Mesenchymal stem cell (in vitro differentiated cells and primary cell): ENCODE measurements at regions not wholly inside any gene's neighbourhood (a gene's known extent, or its start where the extent isn't known, plus 50 kb on each side); places are given as distances from the start of the nearest gene placed in this dataset.

Source experiments
- DNase-seq: peaks from one replicate; pipeline ENCODE4 v3.0.0-alpha.2; 2013
- H2AFZ ChIP-seq: one replicate; pipeline ENCODE4 v1.6.1; 2013; ENCODE audit warnings: low read depth, mild to moderate bottlenecking, control low read depth, inconsistent platforms, low read length, moderate library complexity
- H2AK5ac ChIP-seq: 2 replicates; pipeline ENCODE4 v1.6.1; 2013; ENCODE audit warnings: low read length, moderate library complexity, mild to moderate bottlenecking, inconsistent platforms; ENCODE audit not compliant: severe bottlenecking
- H2BK120ac ChIP-seq: one replicate; pipeline ENCODE4 v1.6.1; 2013; ENCODE audit warnings: low read depth, mild to moderate bottlenecking, inconsistent platforms, low read length, moderate library complexity
- H2BK12ac ChIP-seq, 2 experiments: one replicate each; pipeline ENCODE4 v1.6.1; 2013; ENCODE audit warnings: inconsistent platforms in 2 of 2, low read length in 2 of 2, mild to moderate bottlenecking in 2 of 2, moderate library complexity in 2 of 2, control low read depth in 1 of 2
- H2BK15ac ChIP-seq: one replicate; pipeline ENCODE4 v1.6.1; 2013; ENCODE audit warnings: mild to moderate bottlenecking, low read depth, inconsistent platforms; ENCODE audit not compliant: poor library complexity, severe bottlenecking
- H2BK5ac ChIP-seq: 2 replicates; pipeline ENCODE4 v1.6.1; 2013; ENCODE audit warnings: low read depth, mild to moderate bottlenecking, low read length, control low read depth, inconsistent platforms; ENCODE audit not compliant: poor library complexity, severe bottlenecking
- H3K14ac ChIP-seq, 2 experiments: one replicate each; pipeline ENCODE4 v1.6.1; 2013; ENCODE audit warnings: inconsistent platforms in 2 of 2, low read length in 2 of 2, control low read depth in 1 of 2, mild to moderate bottlenecking in 1 of 2, moderate library complexity in 1 of 2
- H3K18ac ChIP-seq, 2 experiments: one replicate each; pipeline ENCODE4 v1.6.1; 2013; ENCODE audit warnings: inconsistent platforms in 2 of 2, low read length in 2 of 2, control low read depth in 1 of 2, low read depth in 1 of 2, mild to moderate bottlenecking in 1 of 2
- H3K23ac ChIP-seq, 2 experiments: one replicate each; pipeline ENCODE4 v1.6.1; 2013; ENCODE audit warnings: inconsistent platforms in 2 of 2, low read length in 2 of 2, mild to moderate bottlenecking in 2 of 2, moderate library complexity in 2 of 2, control low read depth in 1 of 2
- H3K27ac ChIP-seq: 2 replicates; pipeline ENCODE4 v1.5.1; 2013; ENCODE audit warnings: mild to moderate bottlenecking, moderate library complexity, low read length, control low read depth, inconsistent platforms; ENCODE audit not compliant: poor library complexity, severe bottlenecking
- H3K27me3 ChIP-seq, 2 experiments: 2 replicates each; pipeline versions ENCODE4 v1.6.1 to v1.7.0; 2013; ENCODE audit warnings: low read length in 2 of 2, mild to moderate bottlenecking in 2 of 2, moderate library complexity in 2 of 2, control low read depth in 1 of 2, inconsistent platforms in 1 of 2; ENCODE audit not compliant: control insufficient read depth in 1 of 2, insufficient read depth in 1 of 2
- H3K36me3 ChIP-seq, 2 experiments: 2 replicates each; pipeline versions ENCODE4 v1.6.1 to v1.7.0; 2013; ENCODE audit warnings: low read length in 2 of 2, control low read depth in 1 of 2, inconsistent platforms in 1 of 2, low read depth in 1 of 2, mild to moderate bottlenecking in 1 of 2; ENCODE audit not compliant: insufficient read depth in 2 of 2, control insufficient read depth in 1 of 2
- H3K4ac ChIP-seq, 2 experiments: one replicate each; pipeline ENCODE4 v1.6.1; 2013; ENCODE audit warnings: inconsistent platforms in 2 of 2, low read length in 2 of 2, mild to moderate bottlenecking in 2 of 2, moderate library complexity in 2 of 2, control low read depth in 1 of 2, low read depth in 1 of 2
- H3K4me1 ChIP-seq: 2 replicates; pipeline ENCODE4 v1.6.1; 2013; ENCODE audit warnings: low read depth, low read length, control low read depth; ENCODE audit not compliant: control insufficient read depth, insufficient read depth
- H3K4me2 ChIP-seq: 2 replicates; pipeline ENCODE4 v1.6.1; 2013; ENCODE audit warnings: low read length, mild to moderate bottlenecking, inconsistent platforms; ENCODE audit not compliant: poor library complexity, severe bottlenecking
- H3K4me3 ChIP-seq, 2 experiments: 2 replicates each; pipeline versions ENCODE4 v1.5.1 to v1.7.0; 2013; ENCODE audit warnings: low read length in 2 of 2, mild to moderate bottlenecking in 2 of 2, control low read depth in 1 of 2, low read depth in 1 of 2; ENCODE audit not compliant: insufficient read depth in 1 of 2
- H3K79me1 ChIP-seq: replicated peaks from 2 replicates; pipeline ENCODE4 v1.6.1; 2013; ENCODE audit warnings: mild to moderate bottlenecking, control low read depth, low read length, inconsistent platforms; ENCODE audit not compliant: poor library complexity, severe bottlenecking
- H3K9ac ChIP-seq: 2 replicates; pipeline ENCODE4 v1.7.0; 2013; ENCODE audit warnings: mild to moderate bottlenecking, low read length, moderate library complexity
- H3K9me3 ChIP-seq: 2 replicates; pipeline ENCODE4 v1.7.0; 2013; ENCODE audit warnings: mild to moderate bottlenecking, low read length; ENCODE audit not compliant: control insufficient read depth
- H4K8ac ChIP-seq: one replicate; pipeline ENCODE4 v1.6.1; 2013; ENCODE audit warnings: inconsistent platforms, mild to moderate bottlenecking, low read length, moderate library complexity
- H4K91ac ChIP-seq: one replicate; pipeline ENCODE4 v1.6.1; 2013; ENCODE audit warnings: mild to moderate bottlenecking, low read length, inconsistent platforms
- WGBS: methylation state at CpG from one replicate; pipeline ENCODE4 v1.1.7; 2013; ENCODE audit warnings: mixed read lengths; 5-methylcytosine and 5-hydroxymethylcytosine counted together

- 24% methylated on average over 2 of the region's 2 CpGs for WGBS
- DNase-seq: peak; percentile 24
- Histone ChIP-seq H3K4ac (no peak overlapping the region), H3K4me3 (no peak overlapping the region), H2BK12ac (peak overlapping the region in 1 of 2 experiments; percentile 98), H3K14ac (no peak overlapping the region), H2BK15ac (no peak overlapping the region), H2BK5ac (no peak overlapping the region), H3K9ac (no peak overlapping the region), H3K27me3 (no peaks in the 10 kb centered on the region), H4K91ac (no peak overlapping the region), H3K4me2 (no peak overlapping the region), H2AFZ (no peak overlapping the region), H3K18ac (peak overlapping the region in 1 of 2 experiments; percentile 91), H3K4me1 (no peaks in the 10 kb centered on the region), H4K8ac (no peak overlapping the region), H2BK120ac (no peak overlapping the region), H3K23ac (no peak overlapping the region), H3K27ac (no peak overlapping the region), H3K79me1 (no peaks in the 10 kb centered on the region), H3K36me3 (no peaks in the 10 kb centered on the region), H3K9me3 (no peaks in the 10 kb centered on the region), H2AK5ac (no peak overlapping the region)
Measured at GRCh38 chr4:124030147-124030546, 633.6 kb downstream of the SPRY1 start.

GRCh38 chr4:124032035-124032434, 635.4 kb downstream of the SPRY1 start:
- no peak overlapping the region for H3K27ac ChIP-seq
- no peak overlapping the region for H3K4me2 ChIP-seq
- no CpG with 5 or more reads among the region's 1 CpG for WGBS

GRCh38 chr4:124035364-124036041, 638.9 kb downstream of the SPRY1 start:
- H3K9me3 ChIP-seq: no peaks in the 10 kb centered on the region
- H2BK120ac ChIP-seq: no peak overlapping the region
- H4K91ac ChIP-seq: no peak overlapping the region
- H3K9ac ChIP-seq: no peak overlapping the region
- no peak overlapping the region for H3K23ac ChIP-seq
- H3K27me3 ChIP-seq: no peaks in the 10 kb centered on the region
- H3K4ac ChIP-seq: no peak overlapping the region
- no peak overlapping the region for H2AFZ ChIP-seq
- no peak overlapping the region for H3K27ac ChIP-seq
- H2AK5ac ChIP-seq: no peak overlapping the region
- H3K4me3 ChIP-seq: no peak overlapping the region
- no peak overlapping the region for H3K14ac ChIP-seq
- DNase-seq: no peak
- no peak overlapping the region for H3K4me2 ChIP-seq
- no peak overlapping the region for H2BK5ac ChIP-seq
- no peaks in the 10 kb centered on the region for H3K79me1 ChIP-seq
- H3K4me1 ChIP-seq: no peaks in the 10 kb centered on the region
- no CpG with 5 or more reads among the region's 1 CpG for WGBS
- H2BK15ac ChIP-seq: no peak overlapping the region
- no peak overlapping the region for H2BK12ac ChIP-seq
- no peaks in the 10 kb centered on the region for H3K36me3 ChIP-seq
- no peak overlapping the region for H4K8ac ChIP-seq
- H3K18ac ChIP-seq: no peak overlapping the region

More at GRCh38 chr4:124032035-124032434, 635.4 kb downstream of the SPRY1 start:
- no peak overlapping the region for H3K4ac ChIP-seq
- no peaks in the 10 kb centered on the region for H3K79me1 ChIP-seq
- H3K18ac ChIP-seq: no peak overlapping the region
- no peak overlapping the region for H3K9ac ChIP-seq
- no peak overlapping the region for H4K8ac ChIP-seq
- H3K9me3 ChIP-seq: no peaks in the 10 kb centered on the region
- H3K27me3 ChIP-seq: no peaks in the 10 kb centered on the region
- no peak overlapping the region for H3K14ac ChIP-seq
- H2AK5ac ChIP-seq: no peak overlapping the region
- no peak overlapping the region for H2BK15ac ChIP-seq
- H3K4me3 ChIP-seq: no peak overlapping the region
- no peak overlapping the region for H2BK120ac ChIP-seq
- no peak overlapping the region for H2BK5ac ChIP-seq
- no peak overlapping the region for H3K23ac ChIP-seq
- H4K91ac ChIP-seq: no peak overlapping the region
- DNase-seq: no peak
- H2AFZ ChIP-seq: no peak overlapping the region
- no peaks in the 10 kb centered on the region for H3K4me1 ChIP-seq
- no peaks in the 10 kb centered on the region for H3K36me3 ChIP-seq
- H2BK12ac ChIP-seq: no peak overlapping the region

- H3K23ac ChIP-seq: no peak overlapping the region
- H4K8ac ChIP-seq: no peak overlapping the region
- H3K4me3 ChIP-seq: no peak overlapping the region
- H3K4ac ChIP-seq: no peak overlapping the region
- H2BK12ac ChIP-seq: no peak overlapping the region
- H3K27ac ChIP-seq: no peak overlapping the region
- no peak overlapping the region for H2BK15ac ChIP-seq
- no peak overlapping the region for H2AK5ac ChIP-seq
- H3K14ac ChIP-seq: no peak overlapping the region
- no peak overlapping the region for H3K4me2 ChIP-seq
- H3K79me1 ChIP-seq: no peaks in the 10 kb centered on the region
- H3K36me3 ChIP-seq: no peaks in the 10 kb centered on the region
- H3K27me3 ChIP-seq: no peaks in the 10 kb centered on the region
- DNase-seq: no peak
- no peaks in the 10 kb centered on the region for H3K9me3 ChIP-seq
- no peak overlapping the region for H2BK5ac ChIP-seq
- H2BK120ac ChIP-seq: no peak overlapping the region
- no peak overlapping the region for H3K9ac ChIP-seq
- H2AFZ ChIP-seq: no peak overlapping the region
- no peak overlapping the region for H4K91ac ChIP-seq
- no peak overlapping the region for H3K18ac ChIP-seq
- H3K4me1 ChIP-seq: no peaks in the 10 kb centered on the region
Measured at GRCh38 chr4:124037236-124037635, 640.6 kb downstream of the SPRY1 start.
